Bronchial epithelial cell (primary cell): ENCODE measurements at regions not wholly inside any gene's neighbourhood (a gene's known extent, or its start where the extent isn't known, plus 50 kb on each side); places are given as distances from the start of the nearest gene placed in this dataset.

Experiments used
- DNase-seq: peaks from one replicate; pipeline ENCODE4 v3.0.0-alpha.2; 2010; ENCODE audit warnings: low read depth
- FAIRE-seq: peaks from 2 replicates; lab custom pipeline; 2011; peaks lifted over from hg19 to GRCh38; lab: Jason Lieb, UNC
- H3K27me3 ChIP-seq: 2 replicates; pipeline ENCODE4 v1.5.1; 2011; ENCODE audit warnings: low read length; ENCODE audit not compliant: control insufficient read depth, insufficient read depth
- H3K36me3 ChIP-seq: 2 replicates; pipeline ENCODE4 v1.5.1; 2011; ENCODE audit warnings: low read length; ENCODE audit not compliant: control insufficient read depth, insufficient read depth
- H3K4me3 ChIP-seq: 2 replicates; pipeline ENCODE4 v1.5.1; 2011; ENCODE audit warnings: mild to moderate bottlenecking, low read depth, low read length, control low read depth
- TF ChIP-seq, protein P1 (sequence below): IDR thresholded peaks from 2 replicates; pipeline ENCODE4 v1.5.1; 2011; ENCODE audit warnings: mild to moderate bottlenecking, moderate library complexity, low read length, control low read depth, inconsistent platforms; ENCODE audit not compliant: insufficient read depth, severe bottlenecking

DNA sequence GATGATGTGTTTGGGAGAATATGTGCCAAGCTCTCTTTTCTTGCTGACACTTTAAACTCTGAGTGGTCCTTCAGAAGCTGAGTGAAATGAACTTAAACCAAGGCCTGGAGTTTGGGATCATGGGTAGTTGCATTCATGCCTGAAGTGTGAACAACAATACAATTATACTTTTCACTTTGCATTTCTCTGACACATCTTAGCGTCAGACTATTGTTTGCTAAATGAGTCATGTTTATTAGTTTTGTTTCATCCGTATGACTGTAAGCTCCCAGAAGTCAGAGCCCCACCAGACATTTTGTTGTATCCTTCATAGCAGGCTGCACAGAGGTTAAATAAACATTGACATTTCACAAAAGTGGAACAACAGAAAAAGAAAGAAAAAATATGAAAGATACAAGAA lies 542.6 kb downstream of the TUSC7 start:
- DNase-seq (peak; percentile 93), FAIRE-seq (no peak)

DNA sequence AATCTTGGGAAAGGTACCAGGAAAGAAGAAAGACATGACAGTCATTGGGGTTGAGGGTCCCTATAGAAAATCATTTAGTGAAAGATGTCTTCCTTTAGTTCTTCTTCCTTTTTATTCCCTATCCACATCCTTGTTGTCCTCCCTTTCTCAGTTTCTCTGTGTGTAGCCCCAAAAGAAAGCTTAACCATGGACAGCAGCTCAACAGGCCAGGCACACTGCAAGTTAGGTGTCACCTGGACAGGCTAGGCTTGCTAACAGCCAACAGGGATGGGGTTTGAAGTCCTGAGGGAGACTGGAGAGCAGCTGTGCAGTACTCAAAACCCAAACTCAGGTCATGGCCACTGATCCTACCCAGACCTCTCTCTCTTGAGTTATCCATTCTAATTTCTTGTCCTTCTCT lies 543.1 kb downstream of the TUSC7 start:
- DNase-seq: no peak
- TF ChIP-seq, protein P1, sequence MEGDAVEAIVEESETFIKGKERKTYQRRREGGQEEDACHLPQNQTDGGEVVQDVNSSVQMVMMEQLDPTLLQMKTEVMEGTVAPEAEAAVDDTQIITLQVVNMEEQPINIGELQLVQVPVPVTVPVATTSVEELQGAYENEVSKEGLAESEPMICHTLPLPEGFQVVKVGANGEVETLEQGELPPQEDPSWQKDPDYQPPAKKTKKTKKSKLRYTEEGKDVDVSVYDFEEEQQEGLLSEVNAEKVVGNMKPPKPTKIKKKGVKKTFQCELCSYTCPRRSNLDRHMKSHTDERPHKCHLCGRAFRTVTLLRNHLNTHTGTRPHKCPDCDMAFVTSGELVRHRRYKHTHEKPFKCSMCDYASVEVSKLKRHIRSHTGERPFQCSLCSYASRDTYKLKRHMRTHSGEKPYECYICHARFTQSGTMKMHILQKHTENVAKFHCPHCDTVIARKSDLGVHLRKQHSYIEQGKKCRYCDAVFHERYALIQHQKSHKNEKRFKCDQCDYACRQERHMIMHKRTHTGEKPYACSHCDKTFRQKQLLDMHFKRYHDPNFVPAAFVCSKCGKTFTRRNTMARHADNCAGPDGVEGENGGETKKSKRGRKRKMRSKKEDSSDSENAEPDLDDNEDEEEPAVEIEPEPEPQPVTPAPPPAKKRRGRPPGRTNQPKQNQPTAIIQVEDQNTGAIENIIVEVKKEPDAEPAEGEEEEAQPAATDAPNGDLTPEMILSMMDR: no peak
- H3K4me3 ChIP-seq: no peak overlapping the region
- no peaks in the 10 kb centered on the region for H3K27me3 ChIP-seq
- H3K36me3 ChIP-seq: no peaks in the 10 kb centered on the region
- FAIRE-seq: no peak

More for the DNA sequence above, 542.6 kb downstream of the TUSC7 start:
- Histone ChIP-seq H3K27me3 (no peaks in the 10 kb centered on the region), H3K4me3 (no peak overlapping the region), H3K36me3 (no peaks in the 10 kb centered on the region)
- TF ChIP-seq, protein P1: no peak

DNA sequence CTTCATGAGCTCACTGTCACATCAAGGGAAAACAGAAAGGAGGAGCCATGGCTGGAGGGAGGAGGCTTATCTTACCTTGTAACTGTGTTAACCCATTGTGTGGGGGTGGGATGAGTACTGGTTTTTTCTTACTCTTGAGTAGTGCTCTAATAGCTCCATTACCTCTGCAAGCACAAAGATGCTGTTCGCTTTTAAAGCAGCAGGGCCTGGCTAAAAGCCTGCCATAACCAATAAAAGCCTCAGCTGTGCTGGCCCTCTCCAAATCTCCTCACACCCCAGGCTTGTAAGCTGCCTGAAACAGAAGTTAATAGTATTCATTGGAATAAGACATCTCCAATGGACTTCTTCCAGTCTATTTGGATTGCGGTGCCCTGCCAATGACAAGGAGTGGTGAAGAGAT lies 544.1 kb downstream of the TUSC7 start:
- Histone ChIP-seq H3K27me3 (no peaks in the 10 kb centered on the region), H3K4me3 (no peak overlapping the region), H3K36me3 (no peaks in the 10 kb centered on the region)
- no peak for DNase-seq
- FAIRE-seq: no peak
- TF ChIP-seq, protein P1: no peak

DNA sequence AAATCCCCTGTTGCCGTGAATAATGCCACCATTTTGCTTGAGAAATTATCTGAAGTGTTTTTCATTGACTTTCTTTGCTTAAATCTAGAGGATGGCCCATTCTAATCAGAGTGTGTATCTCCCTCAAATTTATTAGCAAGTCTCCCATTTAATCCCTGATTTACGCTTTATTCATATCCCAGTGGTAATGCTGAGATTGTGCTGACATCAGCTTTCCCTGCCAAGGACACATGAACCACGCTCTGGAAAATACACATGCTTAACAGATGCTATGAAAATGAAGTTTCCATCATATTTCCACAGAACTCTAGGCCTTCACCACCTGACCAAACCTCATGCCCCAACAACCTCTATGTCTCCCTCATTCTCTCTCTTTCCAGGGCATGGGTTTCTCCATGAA lies 545.4 kb downstream of the TUSC7 start:
- DNase-seq: no peak
- no peaks in the 10 kb centered on the region for H3K27me3 ChIP-seq
- no peak for FAIRE-seq
- no peaks in the 10 kb centered on the region for H3K36me3 ChIP-seq
- H3K4me3 ChIP-seq: no peak overlapping the region
- TF ChIP-seq, protein P1: no peak

DNA sequence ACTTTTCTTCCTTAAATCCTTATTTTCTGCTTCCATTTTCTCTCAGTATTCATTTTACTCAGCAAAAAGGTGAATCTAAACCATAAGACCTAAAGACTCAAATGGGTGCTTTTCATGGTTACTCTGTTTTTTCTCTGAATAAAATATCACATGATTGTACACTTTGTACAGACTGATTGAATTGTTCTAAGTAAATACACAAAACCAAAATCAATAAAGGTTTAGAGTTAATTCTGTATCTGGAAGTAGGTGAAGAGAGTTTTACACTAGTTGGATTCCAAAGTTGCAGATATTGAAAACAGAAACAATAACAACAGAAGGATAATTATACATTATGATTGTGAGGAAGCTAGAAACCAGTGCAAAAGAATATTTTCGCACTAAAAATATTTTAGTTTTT lies 546.2 kb downstream of the TUSC7 start:
- FAIRE-seq: no peak

DNA sequence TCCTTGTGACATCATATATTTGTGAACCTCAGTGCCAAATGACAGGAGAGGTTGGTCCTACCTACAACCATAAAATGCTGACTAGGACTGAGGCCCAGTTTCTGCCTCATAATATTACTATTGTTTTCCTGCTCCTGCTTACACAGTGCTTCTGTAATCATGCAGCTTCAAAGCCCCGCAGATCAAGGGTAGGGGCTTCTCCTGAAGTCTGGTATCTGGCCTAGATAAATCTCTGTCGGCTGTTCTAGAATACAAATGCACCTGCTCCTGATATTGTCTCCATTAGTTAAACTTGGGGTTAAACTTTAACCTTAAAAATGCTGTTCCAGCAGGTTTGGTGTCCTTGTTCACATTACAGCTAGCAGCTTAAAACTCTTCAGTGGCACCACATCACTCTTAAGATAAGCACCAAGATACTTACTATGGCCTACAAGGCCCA lies 552.4 kb downstream of the TUSC7 start:
- no peaks in the 10 kb centered on the region for H3K27me3 ChIP-seq
- TF ChIP-seq, protein P1: no peak
- no peak overlapping the region for H3K4me3 ChIP-seq
- no peaks in the 10 kb centered on the region for H3K36me3 ChIP-seq
- DNase-seq (no peak), FAIRE-seq (no peak)

More for the DNA sequence above, 546.2 kb downstream of the TUSC7 start:
- Histone ChIP-seq H3K27me3 (no peaks in the 10 kb centered on the region), H3K36me3 (no peaks in the 10 kb centered on the region), H3K4me3 (no peak overlapping the region)
- TF ChIP-seq, protein P1: no peak
- DNase-seq: no peak
